H1 (cell line): ENCODE measurements at regions not wholly inside any gene's neighbourhood (a gene's known extent, or its start where the extent isn't known, plus 50 kb on each side); places are given as distances from the start of the nearest gene placed in this dataset.

Experiments used
- CTCF ChIA-PET: fragments of 300-600 bp; sonication (Branson Sonifier 250); formaldehyde crosslinking; loops from one replicate; lab custom pipeline; 2021; ENCODE audit not compliant: partially characterized antibody; lab: Charles Lee
- POLR2A ChIA-PET: fragments of 300-600 bp; sonication (Branson Sonifier 250); formaldehyde crosslinking; loops from one replicate; lab custom pipeline; 2021; ENCODE audit warnings: inconsistent platforms; ENCODE audit not compliant: partially characterized antibody; lab: Charles Lee
- DNase-seq, 2 experiments: peaks; one replicate each; pipeline versions ENCODE4 v3.0.0 to v3.0.0-alpha.2; 2010 to 2022; ENCODE audit warnings: low spot score in 2 of 2, low read depth in 1 of 2, mixed read lengths in 1 of 2
- FAIRE-seq: peaks from 2 replicates; lab custom pipeline; 2011; peaks lifted over from hg19 to GRCh38; lab: Jason Lieb, UNC
- H2AFZ ChIP-seq: 2 replicates; pipeline ENCODE4 v1.8.1; 2012; ENCODE audit warnings: low read length, inconsistent platforms
- H2AK5ac ChIP-seq: 2 replicates; pipeline ENCODE4 v1.6.1; 2013; ENCODE audit warnings: low read depth, low read length
- H2BK120ac ChIP-seq: replicated peaks from 2 replicates; pipeline ENCODE3; 2013; ENCODE audit warnings: low read depth, low read length, inconsistent platforms
- H2BK12ac ChIP-seq: 2 replicates; pipeline ENCODE4 v1.6.1; 2013; ENCODE audit warnings: low read depth, low read length
- H2BK15ac ChIP-seq: 2 replicates; pipeline ENCODE4 v1.6.1; 2013; ENCODE audit warnings: low read length
- H2BK20ac ChIP-seq: 2 replicates; pipeline ENCODE4 v1.6.1; 2013; ENCODE audit warnings: low read length
- H2BK5ac ChIP-seq: 2 replicates; pipeline ENCODE4 v1.6.1; 2013; ENCODE audit warnings: low read depth, low read length
- H3K14ac ChIP-seq: 2 replicates; pipeline ENCODE4 v1.6.1; 2013; ENCODE audit warnings: inconsistent platforms; ENCODE audit not compliant: insufficient read length
- H3K18ac ChIP-seq: 2 replicates; pipeline ENCODE4 v1.6.1; 2013; ENCODE audit warnings: low read length; ENCODE audit errors: extremely low read depth
- H3K23ac ChIP-seq: 2 replicates; pipeline ENCODE4 v1.6.1; 2013; ENCODE audit warnings: inconsistent platforms; ENCODE audit not compliant: insufficient read length
- H3K23me2 ChIP-seq: 2 replicates; pipeline ENCODE4 v1.6.1; 2013; ENCODE audit warnings: low read depth, low read length
- H3K27ac ChIP-seq: 2 replicates; pipeline ENCODE4 v1.6.1; 2011; ENCODE audit warnings: low read depth, low read length, inconsistent platforms
- H3K27me3 ChIP-seq, 4 experiments: replicated peaks in 1 of 4; 1 replicate in 1 of 4; 2 replicates in 3 of 4; pipeline versions ENCODE4 v1.6.1 to v1.8.1; 2011 to 2013; ENCODE audit warnings: low read length in 3 of 4, mild to moderate bottlenecking in 3 of 4, inconsistent platforms in 2 of 4, mixed read lengths in 2 of 4, moderate library complexity in 1 of 4; ENCODE audit not compliant: control insufficient read depth in 3 of 4, insufficient read depth in 3 of 4; ENCODE audit errors: extremely low read depth in 1 of 4
- H3K36me3 ChIP-seq, 4 experiments: 2 replicates each; pipeline versions ENCODE4 v1.6.1 to v1.8.1; 2011 to 2013; ENCODE audit warnings: mild to moderate bottlenecking in 4 of 4, low read length in 3 of 4, moderate library complexity in 2 of 4, control low read depth in 1 of 4, inconsistent platforms in 1 of 4; ENCODE audit not compliant: insufficient read depth in 4 of 4, control insufficient read depth in 2 of 4
- H3K4ac ChIP-seq: replicated peaks from 2 replicates; pipeline ENCODE3; 2013; ENCODE audit warnings: low read length, low read depth, mixed read lengths, inconsistent platforms; ENCODE audit not compliant: insufficient read length
- H3K4me1 ChIP-seq, 4 experiments: replicated peaks in 1 of 4; 1 replicate in 1 of 4; 2 replicates in 3 of 4; pipeline versions ENCODE4 v1.6.1 to v1.8.1; 2011 to 2013; ENCODE audit warnings: low read length in 3 of 4, inconsistent platforms in 2 of 4, mixed read lengths in 1 of 4; ENCODE audit not compliant: insufficient read depth in 4 of 4, control insufficient read depth in 3 of 4
- H3K4me2 ChIP-seq, 2 experiments: 2 replicates each; pipeline versions ENCODE4 v1.6.1 to v1.8.1; 2011 to 2013; ENCODE audit warnings: low read depth in 2 of 2, low read length in 2 of 2, control low read depth in 1 of 2, inconsistent platforms in 1 of 2, mild to moderate bottlenecking in 1 of 2; ENCODE audit not compliant: insufficient read depth in 1 of 2
- H3K4me3 ChIP-seq, 4 experiments: fragments of 200-600, 300-600 bp in 1 of 4; sonication (generic), shearing (Covaris generic), sonication (Bioruptor Twin) in 1 of 4; 2 replicates each; pipeline versions ENCODE4 v1.5.1 to v1.8.1; 2011 to 2016; ENCODE audit warnings: low read length in 4 of 4, low read depth in 3 of 4, control low read depth in 2 of 4, inconsistent platforms in 2 of 4, mild to moderate bottlenecking in 2 of 4, mixed read lengths in 1 of 4, moderate library complexity in 1 of 4; ENCODE audit not compliant: insufficient read depth in 2 of 4; ENCODE audit errors: extremely low read depth in 1 of 4
- H3K56ac ChIP-seq: replicated peaks from 2 replicates; pipeline ENCODE3; 2013; ENCODE audit warnings: low read depth, mild to moderate bottlenecking, mixed read lengths, low read length, inconsistent platforms; ENCODE audit not compliant: insufficient read length
- H3K79me1 ChIP-seq: 2 replicates; pipeline ENCODE4 v1.6.1; 2013; ENCODE audit warnings: low read depth, low read length, control low read depth
- H3K79me2 ChIP-seq, 2 experiments: 2 replicates each; pipeline versions ENCODE4 v1.6.1 to v1.8.1; 2012 to 2013; ENCODE audit warnings: low read length in 2 of 2, mild to moderate bottlenecking in 2 of 2, inconsistent platforms in 1 of 2; ENCODE audit not compliant: insufficient read depth in 2 of 2, control insufficient read depth in 1 of 2
- H3K9ac ChIP-seq, 4 experiments: replicated peaks in 1 of 4; 1 replicate in 1 of 4; 2 replicates in 3 of 4; pipeline versions ENCODE4 v1.6.1 to v1.8.1; 2011 to 2013; ENCODE audit warnings: low read depth in 3 of 4, low read length in 3 of 4, control low read depth in 2 of 4, mild to moderate bottlenecking in 2 of 4, moderate library complexity in 2 of 4, inconsistent platforms in 1 of 4; ENCODE audit errors: extremely low read depth in 1 of 4
- H3K9me3 ChIP-seq, 2 experiments: 2 replicates each; pipeline versions ENCODE4 v1.6.1 to v1.8.1; 2012 to 2013; ENCODE audit warnings: mild to moderate bottlenecking in 2 of 2, moderate library complexity in 2 of 2, control low read depth in 1 of 2, inconsistent platforms in 1 of 2, low read depth in 1 of 2, low read length in 1 of 2, mixed read lengths in 1 of 2; ENCODE audit not compliant: insufficient read depth in 2 of 2
- H4K20me1 ChIP-seq, 2 experiments: replicated peaks in 1 of 2; 2 replicates each; pipeline versions ENCODE3 to v1.8.1; 2011 to 2013; ENCODE audit warnings: inconsistent platforms in 2 of 2, low read length in 2 of 2, mild to moderate bottlenecking in 1 of 2; ENCODE audit not compliant: insufficient read depth in 2 of 2, control insufficient read depth in 1 of 2
- H4K5ac ChIP-seq: 2 replicates; pipeline ENCODE4 v1.6.1; 2013; ENCODE audit warnings: low read length, low read depth, mixed read lengths, inconsistent platforms; ENCODE audit not compliant: insufficient read length
- H4K8ac ChIP-seq: 2 replicates; pipeline ENCODE4 v1.8.0; 2013; ENCODE audit warnings: mild to moderate bottlenecking, moderate library complexity, low read length, inconsistent platforms; ENCODE audit not compliant: insufficient read depth; ENCODE audit errors: extremely low read depth
- H4K91ac ChIP-seq: replicated peaks from 2 replicates; pipeline ENCODE3; 2013; ENCODE audit warnings: low read length, mixed read lengths, inconsistent platforms; ENCODE audit not compliant: insufficient read length
- CTBP2 ChIP-seq: IDR thresholded peaks from 2 replicates; pipeline ENCODE4 v1.7.0; 2011; ENCODE audit warnings: borderline replicate concordance, mild to moderate bottlenecking, moderate library complexity, mixed read lengths, low read length; ENCODE audit not compliant: insufficient read depth, insufficient read length
- CTCF ChIP-seq, 3 experiments: IDR thresholded peaks; 1 replicate in 2 of 3; 2 replicates in 1 of 3; pipeline versions ENCODE4 v1.5.1 to v1.6.1; 2011; ENCODE audit warnings: low read length in 3 of 3, mild to moderate bottlenecking in 3 of 3, inconsistent platforms in 2 of 3, low read depth in 1 of 3, moderate library complexity in 1 of 3; ENCODE audit not compliant: insufficient read depth in 1 of 3; ENCODE audit errors: control extremely low read depth in 1 of 3
- GTF2F1 ChIP-seq: IDR thresholded peaks from 2 replicates; pipeline ENCODE4 v1.6.1; 2012; ENCODE audit warnings: low read depth, low read length, improper control_type of control experiment, borderline replicate concordance
- KDM1A ChIP-seq: fragments of 200-600, 300-600 bp; sonication (generic); IDR thresholded peaks from 2 replicates; pipeline ENCODE4 v1.7.1; 2016; ENCODE audit warnings: mild to moderate bottlenecking, low read length, borderline replicate concordance
- MAX ChIP-seq: IDR thresholded peaks from 2 replicates; pipeline ENCODE4 v1.6.1; 2012; ENCODE audit warnings: inconsistent platforms
- NRF1 ChIP-seq: IDR thresholded peaks from 2 replicates; pipeline ENCODE4 v1.6.1; 2011; ENCODE audit warnings: mild to moderate bottlenecking, low read depth, low read length, improper control_type of control experiment
- POLR2AphosphoS5 ChIP-seq: IDR thresholded peaks from 2 replicates; pipeline ENCODE4 v1.6.1; 2011; ENCODE audit warnings: low read depth, low read length
- RBBP5 ChIP-seq: IDR thresholded peaks from 2 replicates; pipeline ENCODE4 v1.7.1; 2012; ENCODE audit warnings: low read depth, mild to moderate bottlenecking, inconsistent platforms, low read length, moderate library complexity, borderline replicate concordance
- RXRA ChIP-seq: IDR thresholded peaks from 2 replicates; pipeline ENCODE4 v1.6.1; 2011; ENCODE audit warnings: low read depth, mild to moderate bottlenecking, low read length, moderate library complexity; ENCODE audit not compliant: insufficient read depth
- SP4 ChIP-seq: IDR thresholded peaks from 2 replicates; pipeline ENCODE4 v1.6.1; 2012; ENCODE audit warnings: low read length, inconsistent platforms
- SUZ12 ChIP-seq: fragments of 200-600 bp; sonication (generic); IDR thresholded peaks from 2 replicates; pipeline ENCODE4 v1.6.1; 2012; ENCODE audit warnings: mild to moderate bottlenecking, inconsistent platforms, low read length, moderate library complexity, mixed read lengths
- WGBS, 2 experiments: shearing (Covaris generic) in 1 of 2; methylation state at CpG; one replicate each; pipeline versions ENCODE4 v1.1.6 to v1.1.7; 2013 to 2015; ENCODE audit warnings: low lambda C conversion rate in 2 of 2, mixed read lengths in 2 of 2, inconsistent platforms in 1 of 2, low coverage in 1 of 2, missing lambda C conversion rate in 1 of 2; ENCODE audit not compliant: insufficient replicate concordance in 2 of 2, insufficient coverage in 1 of 2, insufficient read length in 1 of 2; ENCODE audit errors: extremely low coverage in 1 of 2, missing lambda C conversion rate in 1 of 2; 5-methylcytosine and 5-hydroxymethylcytosine counted together

GRCh38 chr9:82673919-82674318, 389.0 kb downstream of the RASEF start:
- Histone ChIP-seq H3K14ac (no peak overlapping the region), H4K8ac (no peak overlapping the region), H3K9ac (no peak overlapping the region; a peak in 1 of 7 replicates), H3K79me1 (no peaks in the 10 kb centered on the region), H3K4ac (no peak overlapping the region), H3K36me3 (no peaks in the 10 kb centered on the region), H3K23ac (no peak overlapping the region), H2BK120ac (no peak overlapping the region), H4K5ac (no peak overlapping the region), H3K4me2 (no peak overlapping the region), H2AFZ (no peak overlapping the region), H4K91ac (no peak overlapping the region), H2BK15ac (no peak overlapping the region), H2BK12ac (no peak overlapping the region), H3K4me1 (no peaks in the 10 kb centered on the region), H3K18ac (no peak overlapping the region), H2BK5ac (no peak overlapping the region), H3K27ac (no peak overlapping the region), H2AK5ac (no peak overlapping the region), H3K56ac (no peak overlapping the region), H2BK20ac (no peak overlapping the region), H4K20me1 (no peaks in the 10 kb centered on the region), H3K79me2 (no peaks in the 10 kb centered on the region), H3K27me3 (no peaks in the 10 kb centered on the region), H3K4me3 (no peak overlapping the region), H3K23me2 (no peaks in the 10 kb centered on the region), H3K9me3 (no peaks in the 10 kb centered on the region)
- 72% methylated on average over 3 of the region's 3 CpGs; no CpG with 5 or more reads in 1 of the 2 experiments for WGBS, 2 experiments
- DNase-seq = no peak
- ChIA-PET CTCF (interaction anchor here (1.0 to 1.5 kb wide), 4 partner anchors 13 to 67 kb away, joined by 3 to 4 read pairs (median 3); no protein-coding TSS in a partner anchor), POLR2A (no interaction called here)
- no peak for TF ChIP-seq SP4
- TF ChIP-seq RBBP5 = no peak
- no peak for TF ChIP-seq SUZ12
- TF ChIP-seq RXRA = no peak
- TF ChIP-seq CTCF (IDR thresholded peaks at IDR 0.05; ENCODE audit: control extremely low read depth in 1 of 3, insufficient read depth in 1 of 3, low read depth in 1 of 3, low read length in 3 of 3) = no peak
- no peak for TF ChIP-seq POLR2AphosphoS5
- TF ChIP-seq GTF2F1 = no peak
- TF ChIP-seq MAX = no peak
- no peak for TF ChIP-seq CTBP2
- no peak for TF ChIP-seq NRF1
- no peak for TF ChIP-seq KDM1A
- no peak for FAIRE-seq
